HEK293T (cell line): ENCODE measurements at regions not wholly inside any gene's neighbourhood (a gene's known extent, or its start where the extent isn't known, plus 50 kb on each side); places are given as distances from the start of the nearest gene placed in this dataset.
A peak's percentile ranks its signal among the peaks of the same experiment; 100 is the strongest.

Source experiments
- CTCF ChIA-PET: fragments of 350-600 bp; formaldehyde crosslinking; extraction: SDS; loops from one replicate; lab custom pipeline; 2021; ENCODE audit warnings: antibody characterized with exemption, inconsistent platforms; lab: Yijun Ruan, JAX
- POLR2A ChIA-PET: fragments of 350-600 bp; formaldehyde crosslinking; extraction: SDS; loops from one replicate; lab custom pipeline; 2020; ENCODE audit warnings: antibody characterized with exemption, inconsistent platforms; lab: Yijun Ruan, JAX
- DNase-seq: peaks from one replicate; pipeline ENCODE4 v3.0.0; 2012; ENCODE audit warnings: mixed read lengths; ENCODE audit errors: extremely low spot score
- ARNT ChIP-seq: fragments of 450-650 bp; IDR thresholded peaks from 2 replicates; pipeline ENCODE4 v1.6.1; 2017; ENCODE audit warnings: mild to moderate bottlenecking
- BHLHE40 ChIP-seq: fragments of 450-650 bp; IDR thresholded peaks from 2 replicates; pipeline ENCODE4 v1.6.1; 2016; ENCODE audit warnings: mild to moderate bottlenecking, moderate library complexity, borderline replicate concordance
- CTBP1 ChIP-seq: fragments of 450-650 bp; IDR thresholded peaks from 2 replicates; pipeline ENCODE4 v1.6.1; 2016; ENCODE audit warnings: borderline replicate concordance
- ELF4 ChIP-seq: fragments of 450-650 bp; IDR thresholded peaks from 2 replicates; pipeline ENCODE4 v1.6.1; 2017; ENCODE audit warnings: antibody characterized with exemption
- FOXA1 ChIP-seq: fragments of 450-650 bp; IDR thresholded peaks from 2 replicates; pipeline ENCODE4 v1.6.1; 2016; ENCODE audit warnings: mild to moderate bottlenecking
- FOXK2 ChIP-seq: fragments of 450-650 bp; IDR thresholded peaks from 2 replicates; pipeline ENCODE4 v1.6.1; 2016; ENCODE audit warnings: mild to moderate bottlenecking
- FOXM1 ChIP-seq: fragments of 450-650 bp; IDR thresholded peaks from 2 replicates; pipeline ENCODE4 v1.6.1; 2017; ENCODE audit warnings: mild to moderate bottlenecking, borderline replicate concordance
- HDGF ChIP-seq: fragments of 450-650 bp; IDR thresholded peaks from 2 replicates; pipeline ENCODE4 v1.6.1; 2017; ENCODE audit warnings: antibody characterized with exemption, borderline replicate concordance
- L3MBTL2 ChIP-seq: fragments of 450-650 bp; conservative IDR thresholded peaks from 2 replicates; pipeline ENCODE4 v1.6.1; 2016; ENCODE audit warnings: mild to moderate bottlenecking
- LEF1 ChIP-seq: fragments of 450-650 bp; IDR thresholded peaks from 2 replicates; pipeline ENCODE4 v1.6.1; 2017; ENCODE audit warnings: mild to moderate bottlenecking, borderline replicate concordance
- NFRKB ChIP-seq: fragments of 450-650 bp; IDR thresholded peaks from 2 replicates; pipeline ENCODE4 v1.6.1; 2016; ENCODE audit warnings: mild to moderate bottlenecking, moderate library complexity
- PKNOX1 ChIP-seq: fragments of 450-650 bp; IDR thresholded peaks from 2 replicates; pipeline ENCODE4 v1.6.1; 2016
- SP1 ChIP-seq: fragments of 450-650 bp; IDR thresholded peaks from 2 replicates; pipeline ENCODE4 v1.6.1; 2017
- SUZ12 ChIP-seq: fragments of 450-650 bp; IDR thresholded peaks from 2 replicates; pipeline ENCODE4 v1.6.1; 2016; ENCODE audit warnings: mild to moderate bottlenecking
- TARDBP ChIP-seq: fragments of 450-650 bp; IDR thresholded peaks from 2 replicates; pipeline ENCODE4 v1.6.1; 2016
- ZNF384 ChIP-seq: fragments of 450-650 bp; IDR thresholded peaks from 2 replicates; pipeline ENCODE4 v1.6.1; 2016

- TF ChIP-seq TARDBP (no peak), PKNOX1 (peak; percentile 50)
- POLR2A ChIA-PET = interaction anchor here (1.7 kb wide), 1 partner anchor 8 kb away, joined by 4 read pairs; no protein-coding TSS in a partner anchor
- CTCF ChIA-PET = interaction anchor here (1.0 to 2.1 kb wide), 4 partner anchors 9 to 108 kb away, joined by 3 to 10 read pairs (median 3); no protein-coding TSS in a partner anchor
- DNase-seq = peak; percentile 42
Observed at GRCh38 chr17:45648642-45649041, 135.5 kb upstream of the CRHR1 start.

GRCh38 chr17:45649796-45650195 is 134.3 kb upstream of the CRHR1 start:
- TF ChIP-seq FOXM1 = no peak
- no peak for TF ChIP-seq ELF4
- no peak for TF ChIP-seq ARNT
- no peak for TF ChIP-seq TARDBP
- no peak for TF ChIP-seq L3MBTL2
- TF ChIP-seq SP1 = no peak
- no peak for TF ChIP-seq FOXK2
- no peak for TF ChIP-seq SUZ12
- no peak for TF ChIP-seq BHLHE40
- no peak for TF ChIP-seq CTBP1
- TF ChIP-seq PKNOX1 = no peak
- ChIA-PET POLR2A (interaction anchor here (1.7 kb wide), 1 partner anchor 10 kb away, joined by 4 read pairs; no protein-coding TSS in a partner anchor), CTCF (interaction anchor here (0.6 to 2.1 kb wide), 3 partner anchors 10 to 17 kb away, joined by 3 to 10 read pairs (median 3); no protein-coding TSS in a partner anchor)
- no peak for DNase-seq

GRCh38 chr17:45650561-45650960 is 133.6 kb upstream of the CRHR1 start:
- TF ChIP-seq NFRKB (no peak), FOXK2 (no peak), BHLHE40 (no peak), SP1 (no peak), CTBP1 (no peak), FOXA1 (no peak), HDGF (no peak), LEF1 (no peak), ELF4 (no peak), ZNF384 (no peak), L3MBTL2 (no peak), SUZ12 (no peak), FOXM1 (no peak), PKNOX1 (no peak), ARNT (no peak), TARDBP (no peak)
- no peak for DNase-seq
- ChIA-PET CTCF (interaction anchor here (0.6 kb wide), 1 partner anchor 17 kb away, joined by 3 read pairs; no protein-coding TSS in a partner anchor), POLR2A (no interaction called here)

- no peak for DNase-seq
- ChIA-PET CTCF (no interaction called here), POLR2A (no interaction called here)
- TF ChIP-seq ARNT = no peak
- no peak for TF ChIP-seq SUZ12
- no peak for TF ChIP-seq SP1
- TF ChIP-seq FOXA1 = no peak
- TF ChIP-seq LEF1 = no peak
- no peak for TF ChIP-seq ZNF384
- no peak for TF ChIP-seq HDGF
- TF ChIP-seq FOXM1 = no peak
- no peak for TF ChIP-seq TARDBP
- no peak for TF ChIP-seq BHLHE40
- no peak for TF ChIP-seq ELF4
- TF ChIP-seq FOXK2 = no peak
- no peak for TF ChIP-seq PKNOX1
Observed at GRCh38 chr17:45651145-45651709, 132.9 kb upstream of the CRHR1 start.

- CTCF ChIA-PET = no interaction called here
- no peak for DNase-seq
Observed at GRCh38 chr17:45653616-45654015, 130.5 kb upstream of the CRHR1 start.

More at GRCh38 chr17:45653616-45654015, 130.5 kb upstream of the CRHR1 start:
- POLR2A ChIA-PET = no interaction called here
- no peak for TF ChIP-seq LEF1
- no peak for TF ChIP-seq BHLHE40
- no peak for TF ChIP-seq HDGF
- TF ChIP-seq TARDBP = no peak
- no peak for TF ChIP-seq SUZ12
- TF ChIP-seq CTBP1 = no peak
- no peak for TF ChIP-seq FOXK2
- no peak for TF ChIP-seq FOXA1
- TF ChIP-seq PKNOX1 = no peak
- no peak for TF ChIP-seq ELF4
- no peak for TF ChIP-seq ARNT
- no peak for TF ChIP-seq SP1
